Suprapubic skin (tissue), 4 donors: ENCODE measurements at regions not wholly inside any gene's neighbourhood (a gene's known extent, or its start where the extent isn't known, plus 50 kb on each side); places are given as distances from the start of the nearest gene placed in this dataset.

ENCODE experiments used
- DNase-seq, 2 donors: peaks; one replicate each; pipeline ENCODE4 v3.0.0-alpha.2; 2019; ENCODE audit warnings: low spot score in 2 of 2
- H3K27ac ChIP-seq: fragments of 200-600 bp; sonication (generic); one replicate; pipeline ENCODE4 v1.5.1; 2019
- H3K27me3 ChIP-seq: fragments of 200-600 bp; sonication (generic); one replicate; pipeline ENCODE4 v1.5.1; 2019
- H3K36me3 ChIP-seq: fragments of 200-600 bp; sonication (generic); one replicate; pipeline ENCODE4 v1.5.1; 2019
- H3K4me1 ChIP-seq: fragments of 200-600 bp; sonication (generic); one replicate; pipeline ENCODE4 v1.5.1; 2019
- H3K4me3 ChIP-seq: fragments of 200-600 bp; sonication (generic); one replicate; pipeline ENCODE4 v1.5.1; 2019; ENCODE audit warnings: mild to moderate bottlenecking
- H3K9me3 ChIP-seq: fragments of 200-600 bp; sonication (generic); one replicate; pipeline ENCODE4 v1.5.1; 2019
- CTCF ChIP-seq, 2 donors: fragments of 200-600 bp in 1 of 2; fragments of 450-650 bp in 1 of 2; sonication (generic) in 1 of 2; IDR thresholded peaks; one replicate each; pipeline ENCODE4 v1.5.1; 2016 to 2019; ENCODE audit warnings: antibody characterized with exemption in 2 of 2, mild to moderate bottlenecking in 1 of 2, moderate library complexity in 1 of 2
- EP300 ChIP-seq: sonication (generic); formaldehyde crosslinking; IDR thresholded peaks from one replicate; pipeline ENCODE4 v1.6.1; 2017; ENCODE audit warnings: antibody characterized with exemption
- POLR2A ChIP-seq, 2 donors: fragments of 450-650 bp; IDR thresholded peaks; one replicate each; pipeline ENCODE4 v1.6.1; 2017; ENCODE audit warnings: antibody characterized with exemption in 2 of 2, mild to moderate bottlenecking in 2 of 2, moderate library complexity in 2 of 2
- POLR2AphosphoS5 ChIP-seq, 3 donors: sonication (generic); formaldehyde crosslinking; IDR thresholded peaks; one replicate each; pipeline ENCODE4 v1.6.1; 2017; ENCODE audit warnings: antibody characterized with exemption in 3 of 3
- WGBS: methylation state at CpG from one replicate; pipeline ENCODE4 v1.1.5; 2018; 5-methylcytosine and 5-hydroxymethylcytosine counted together

GRCh38 chr16:86917471-86918365, 339.4 kb downstream of the FOXL1 start:
- no peaks in the 10 kb centered on the region for H3K4me1 ChIP-seq
- TF ChIP-seq CTCF (IDR thresholded peaks at IDR 0.05) (no peak), EP300 (no peak), POLR2A (IDR thresholded peaks at IDR 0.05) (no peak), POLR2AphosphoS5 (IDR thresholded peaks at IDR 0.05) (no peak)
- DNase-seq: no peak
- H3K36me3 ChIP-seq: no peaks in the 10 kb centered on the region
- H3K27ac ChIP-seq: no peak overlapping the region
- WGBS: 95% methylated on average over 16 of the region's 45 CpGs
- H3K4me3 ChIP-seq: no peak overlapping the region
- H3K27me3 ChIP-seq: peaks cover 36% of the 10 kb centered on the region
- peaks cover 4% of the 10 kb centered on the region for H3K9me3 ChIP-seq

GRCh38 chr16:86918637-86919036, 340.3 kb downstream of the FOXL1 start:
- peaks cover 37% of the 10 kb centered on the region for H3K27me3 ChIP-seq
- peaks cover 4% of the 10 kb centered on the region for H3K9me3 ChIP-seq
- H3K4me3 ChIP-seq: no peak overlapping the region
- no peak overlapping the region for H3K27ac ChIP-seq
- H3K36me3 ChIP-seq: no peaks in the 10 kb centered on the region
- no peak for DNase-seq
- WGBS: 88% methylated on average over 9 of the region's 9 CpGs
- no peaks in the 10 kb centered on the region for H3K4me1 ChIP-seq
- TF ChIP-seq EP300: no peak
- TF ChIP-seq POLR2AphosphoS5 (IDR thresholded peaks at IDR 0.05): no peak
- TF ChIP-seq POLR2A (IDR thresholded peaks at IDR 0.05): no peak
- no peak for TF ChIP-seq CTCF (IDR thresholded peaks at IDR 0.05)

- H3K27me3 ChIP-seq: peaks cover 41% of the 10 kb centered on the region
- peaks cover 4% of the 10 kb centered on the region for H3K9me3 ChIP-seq
- H3K4me1 ChIP-seq: no peaks in the 10 kb centered on the region
- H3K27ac ChIP-seq: no peak overlapping the region
- TF ChIP-seq POLR2A (IDR thresholded peaks at IDR 0.05): no peak
- no peak for TF ChIP-seq EP300
- TF ChIP-seq POLR2AphosphoS5 (IDR thresholded peaks at IDR 0.05): no peak
- TF ChIP-seq CTCF (IDR thresholded peaks at IDR 0.05): no peak
- no peaks in the 10 kb centered on the region for H3K36me3 ChIP-seq
- no peak for DNase-seq
- H3K4me3 ChIP-seq: no peak overlapping the region
- WGBS: 66% methylated on average over 12 of the region's 12 CpGs
Observed at GRCh38 chr16:86919078-86919477, 340.7 kb downstream of the FOXL1 start.

- WGBS: 59% methylated on average over 12 of the region's 28 CpGs
- no peak for TF ChIP-seq EP300
- no peak for TF ChIP-seq CTCF (IDR thresholded peaks at IDR 0.05)
- no peak for TF ChIP-seq POLR2AphosphoS5 (IDR thresholded peaks at IDR 0.05)
- no peak for TF ChIP-seq POLR2A (IDR thresholded peaks at IDR 0.05)
- Histone ChIP-seq H3K27me3 (peaks cover 47% of the 10 kb centered on the region), H3K9me3 (peaks cover 4% of the 10 kb centered on the region), H3K27ac (no peak overlapping the region), H3K4me1 (no peaks in the 10 kb centered on the region), H3K36me3 (no peaks in the 10 kb centered on the region), H3K4me3 (no peak overlapping the region)
- DNase-seq: no peak
Observed at GRCh38 chr16:86919578-86920305, 341.4 kb downstream of the FOXL1 start.

GRCh38 chr16:86921289-86921688, 342.9 kb downstream of the FOXL1 start:
- Histone ChIP-seq H3K4me3 (no peak overlapping the region), H3K36me3 (no peaks in the 10 kb centered on the region), H3K27me3 (peaks cover 63% of the 10 kb centered on the region), H3K9me3 (peaks cover 4% of the 10 kb centered on the region), H3K27ac (no peak overlapping the region), H3K4me1 (no peaks in the 10 kb centered on the region)
- WGBS: 92% methylated on average over 4 of the region's 4 CpGs
- TF ChIP-seq EP300: no peak
- TF ChIP-seq POLR2A (IDR thresholded peaks at IDR 0.05): no peak
- no peak for TF ChIP-seq POLR2AphosphoS5 (IDR thresholded peaks at IDR 0.05)
- no peak for DNase-seq
